GM18951 (cell line): ENCODE measurements at regions not wholly inside any gene's neighbourhood (a gene's known extent, or its start where the extent isn't known, plus 50 kb on each side); places are given as distances from the start of the nearest gene placed in this dataset.

Experiments used
- POLR2A ChIP-seq: IDR thresholded peaks from 4 replicates; pipeline ENCODE4 v1.6.1; 2011; ENCODE audit warnings: mild to moderate bottlenecking; ENCODE audit not compliant: insufficient read length, insufficient read depth; ENCODE audit errors: extremely low read depth
- in situ Hi-C: fragments of 300-500 bp; cut with MboI; formaldehyde crosslinking; loops from one replicate; pipeline ENCODE4 v1.12.0; 2022; ENCODE audit warnings: low sequenced_read_pairs, mixed read lengths, inconsistent platforms; ENCODE audit not compliant: unreplicated experiment

DNA sequence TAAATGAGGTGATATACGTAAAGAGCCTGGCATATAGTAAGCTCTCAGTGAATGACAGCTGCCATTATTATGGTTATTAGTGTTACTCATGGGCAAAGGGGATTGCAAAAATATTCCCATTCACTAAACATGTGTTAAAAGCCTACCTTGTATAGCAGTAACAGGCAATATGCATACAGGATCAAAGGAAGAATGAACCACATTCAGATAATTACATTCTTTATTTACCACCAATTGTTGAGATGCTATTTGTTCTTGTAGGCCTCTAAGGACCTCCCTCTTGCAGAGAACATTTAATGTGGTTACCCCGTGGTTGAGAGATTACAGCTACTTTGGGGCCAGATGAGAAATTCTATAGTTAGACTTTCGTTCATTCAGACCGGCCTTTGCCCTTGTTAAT is 82.7 kb upstream of the DRD2 start:
- in situ Hi-C loops, result no loop called here
- no peak for TF ChIP-seq POLR2A

DNA sequence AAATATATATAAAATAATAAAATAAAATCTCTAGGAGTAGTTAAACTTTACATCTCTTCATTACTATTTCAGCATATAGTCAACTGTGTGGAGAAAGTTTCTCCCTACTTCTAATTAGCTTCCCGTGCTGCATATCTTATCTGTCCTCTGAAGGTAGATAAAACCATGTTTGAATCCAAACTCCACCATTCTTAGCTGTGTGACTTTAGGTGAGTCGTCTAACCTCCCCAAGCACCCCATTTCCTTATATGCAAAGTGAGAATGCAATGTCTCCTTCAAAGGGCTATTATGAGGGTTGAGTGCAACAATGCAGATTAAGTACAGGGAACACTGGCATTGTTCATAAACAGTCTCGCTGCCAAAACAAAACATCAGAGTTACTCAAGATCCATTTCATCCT is 80.8 kb upstream of the DRD2 start:
- in situ Hi-C loops, result no loop called here
- TF ChIP-seq POLR2A, result no peak

DNA sequence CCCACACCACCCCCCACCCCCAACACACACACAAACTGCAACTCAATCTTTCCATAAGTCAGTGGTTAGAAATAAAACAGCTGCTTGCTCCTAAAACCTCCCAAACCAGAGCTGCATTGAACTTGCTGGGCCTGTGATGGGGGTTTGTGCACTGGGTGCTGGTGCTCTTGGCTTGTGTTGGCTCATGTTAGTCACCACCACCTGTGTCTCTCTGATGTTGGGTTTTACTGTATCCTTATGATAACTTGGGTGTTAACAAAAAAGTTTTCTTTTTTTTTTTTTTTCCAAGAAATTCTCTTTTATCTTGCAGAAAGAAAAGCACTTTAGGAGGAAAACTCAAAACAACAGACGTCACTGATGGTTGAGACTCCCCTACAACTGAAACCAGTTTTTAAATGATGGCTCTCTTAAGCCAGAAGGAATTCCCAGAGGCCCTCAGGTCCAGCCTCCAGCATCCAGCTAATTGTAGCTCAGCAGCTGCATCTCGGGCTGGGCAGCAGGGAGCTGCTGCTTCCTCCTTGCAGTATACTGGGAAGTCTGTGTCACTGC is 79.9 kb upstream of the DRD2 start:
- TF ChIP-seq POLR2A, result no peak
- in situ Hi-C loops, result no loop called here

DNA sequence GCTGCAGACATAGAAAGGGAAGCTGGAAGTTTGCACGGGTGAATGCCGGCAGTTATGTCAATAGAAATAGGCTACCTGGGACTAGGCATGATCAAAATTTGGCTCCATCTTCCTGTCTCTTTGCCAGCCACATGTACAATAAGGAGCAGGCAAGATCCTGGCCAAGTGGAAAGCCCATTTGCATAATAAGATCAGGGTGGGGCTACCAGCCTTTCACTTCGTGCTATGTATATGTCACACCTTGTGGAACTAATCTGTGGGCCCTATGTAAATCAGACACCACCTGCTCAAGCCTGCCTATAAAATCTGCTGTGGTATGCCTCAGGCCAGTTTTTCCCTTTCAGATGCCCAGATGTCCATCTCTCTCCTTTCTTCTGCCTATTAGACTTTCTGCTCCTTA is 79.3 kb upstream of the DRD2 start:
- in situ Hi-C loops, result no loop called here

DNA sequence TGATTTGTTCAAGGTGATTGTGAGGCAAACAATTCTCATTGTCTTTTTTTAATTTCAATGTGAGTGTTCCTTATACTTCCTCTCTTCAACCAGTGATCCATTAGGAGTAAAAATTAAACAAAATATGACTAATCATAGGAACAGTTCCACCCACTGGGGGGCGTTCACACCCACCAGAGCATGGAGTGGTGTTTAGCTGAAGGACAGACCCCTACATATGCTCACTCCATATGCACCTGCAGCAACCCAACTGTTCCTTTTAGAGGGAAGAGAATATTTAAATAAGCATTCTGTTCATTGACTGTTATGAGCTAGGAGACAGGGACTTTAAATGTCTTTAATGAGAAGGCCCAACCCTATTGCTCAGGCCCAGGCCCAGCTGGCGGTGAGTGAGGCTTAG is 78.7 kb upstream of the DRD2 start:
- in situ Hi-C loops, result no loop called here
- no peak for TF ChIP-seq POLR2A

More for the DNA sequence above, 79.3 kb upstream of the DRD2 start:
- TF ChIP-seq POLR2A, result no peak

DNA sequence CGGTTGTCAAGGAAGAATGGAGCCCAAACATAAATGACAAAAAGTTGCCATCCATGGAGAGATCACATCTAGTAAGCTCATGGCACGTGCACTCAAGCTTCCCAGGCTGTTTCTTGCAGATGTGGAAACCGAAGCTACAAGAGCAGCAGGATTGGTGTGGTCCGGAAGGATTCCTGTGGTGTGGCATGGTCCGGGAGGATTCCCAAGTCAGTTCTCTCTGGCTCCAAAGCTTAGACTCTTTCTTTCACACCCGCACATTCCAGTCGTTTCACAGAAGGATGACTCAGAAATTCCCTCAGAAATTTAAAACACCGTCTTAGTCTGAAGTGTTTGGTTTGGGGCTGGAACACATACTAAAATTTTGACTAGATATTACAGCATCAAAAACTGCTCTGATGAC is 78.0 kb upstream of the DRD2 start:
- in situ Hi-C loops, result no loop called here
- TF ChIP-seq POLR2A, result no peak

DNA sequence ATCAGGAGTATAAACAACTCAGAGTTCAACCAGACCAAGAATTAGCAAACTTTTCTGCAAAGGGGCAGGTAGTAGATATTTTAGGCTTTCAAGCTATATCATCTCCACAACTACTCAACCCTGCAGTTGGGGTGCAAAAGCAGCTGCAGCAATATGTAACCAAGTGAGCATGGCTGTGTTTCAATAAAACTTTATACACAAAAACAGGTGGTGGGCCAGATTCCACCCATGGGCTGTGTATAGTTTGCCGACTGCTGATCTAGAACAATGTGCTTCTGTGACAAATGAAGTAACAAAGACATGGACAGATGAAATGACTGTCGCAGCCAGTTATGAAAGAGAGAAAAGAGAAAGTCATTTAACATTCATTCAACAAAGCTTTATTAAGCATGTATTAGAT is 77.1 kb upstream of the DRD2 start:
- no peak for TF ChIP-seq POLR2A
- in situ Hi-C loops, result no loop called here

DNA sequence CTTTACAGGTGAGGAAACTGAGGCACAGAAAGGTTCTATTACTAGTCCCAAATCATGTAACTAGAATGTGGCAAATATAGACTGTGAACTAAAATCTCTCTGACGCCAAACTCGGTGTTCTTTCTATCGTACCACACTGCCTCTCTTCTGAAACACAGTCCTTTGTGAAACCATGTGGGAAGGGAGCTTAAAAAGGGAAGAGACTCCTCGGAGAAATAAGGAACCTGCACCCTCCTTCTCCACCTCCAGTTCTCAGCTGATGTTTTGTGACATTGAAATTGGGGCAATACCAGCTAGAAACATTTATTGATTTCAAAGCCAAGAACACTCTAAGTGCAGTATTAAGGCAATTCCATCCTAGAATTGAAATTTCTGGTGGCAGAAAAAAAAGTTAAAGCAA is 76.4 kb upstream of the DRD2 start:
- in situ Hi-C loops, result no loop called here
- TF ChIP-seq POLR2A, result no peak

DNA sequence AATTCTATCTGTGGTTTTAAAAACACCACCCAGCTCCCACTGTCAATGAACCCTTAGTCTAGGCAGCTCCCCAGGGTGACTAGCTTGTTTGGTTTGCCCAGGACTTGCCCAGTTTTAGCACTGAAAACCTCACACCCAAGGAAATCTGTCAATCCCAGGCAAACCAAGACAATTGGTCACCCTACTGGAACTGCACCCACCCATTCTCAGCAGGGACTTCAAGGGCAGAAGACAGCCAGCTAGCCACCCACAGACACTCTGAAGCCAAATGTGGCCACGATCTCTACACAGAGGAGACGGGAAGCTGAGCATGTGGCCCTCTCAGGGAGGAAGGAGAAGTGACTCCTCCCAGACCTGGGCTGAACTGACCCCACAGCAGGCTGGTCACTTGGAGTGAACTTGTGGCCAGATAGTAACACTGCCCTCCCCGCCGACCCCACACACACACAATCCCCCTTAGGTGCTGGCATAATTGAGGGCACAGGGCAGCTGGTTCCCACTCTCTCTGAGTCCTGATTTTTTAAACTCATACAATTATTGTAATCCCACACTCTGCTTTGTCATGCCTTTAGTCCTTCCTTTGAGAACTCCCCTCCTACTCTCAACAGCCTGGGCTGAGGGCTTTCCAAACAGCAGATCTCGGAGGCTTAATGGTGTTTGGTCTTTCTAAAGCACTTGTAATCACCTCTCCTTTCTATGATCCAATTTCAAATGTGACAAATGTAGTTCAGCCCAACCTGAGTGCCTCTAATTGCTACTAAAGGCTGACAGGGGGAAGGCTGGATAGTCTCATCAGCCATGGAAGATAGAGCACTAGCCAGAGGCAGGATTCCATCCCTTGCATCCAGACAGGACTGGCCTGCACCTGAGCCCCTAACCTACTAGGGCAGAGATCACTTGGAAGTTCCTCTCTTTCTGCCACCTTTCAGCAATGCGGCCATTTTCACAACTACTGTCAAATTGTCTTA is 74.7 kb upstream of the DRD2 start:
- in situ Hi-C loops, result no loop called here
- TF ChIP-seq POLR2A, result no peak

DNA sequence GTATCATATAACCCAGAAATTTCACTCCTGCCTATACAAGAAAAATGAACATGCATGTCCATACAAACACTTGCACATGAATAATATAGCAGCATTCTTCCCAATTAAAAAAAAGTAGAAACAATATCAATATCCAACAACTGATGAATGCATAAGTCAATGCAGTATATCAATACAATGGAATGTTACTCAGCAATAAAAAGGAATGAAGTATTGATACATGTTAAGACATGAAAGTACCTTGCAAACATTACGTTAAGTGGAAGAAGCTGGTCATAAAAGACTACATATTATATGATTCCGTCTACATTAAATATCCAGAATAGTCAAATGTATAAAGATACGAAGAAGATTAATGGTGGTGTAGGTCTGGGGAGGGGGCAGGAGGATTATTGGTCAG is 73.9 kb upstream of the DRD2 start:
- in situ Hi-C loops, result no loop called here
- TF ChIP-seq POLR2A, result no peak

DNA sequence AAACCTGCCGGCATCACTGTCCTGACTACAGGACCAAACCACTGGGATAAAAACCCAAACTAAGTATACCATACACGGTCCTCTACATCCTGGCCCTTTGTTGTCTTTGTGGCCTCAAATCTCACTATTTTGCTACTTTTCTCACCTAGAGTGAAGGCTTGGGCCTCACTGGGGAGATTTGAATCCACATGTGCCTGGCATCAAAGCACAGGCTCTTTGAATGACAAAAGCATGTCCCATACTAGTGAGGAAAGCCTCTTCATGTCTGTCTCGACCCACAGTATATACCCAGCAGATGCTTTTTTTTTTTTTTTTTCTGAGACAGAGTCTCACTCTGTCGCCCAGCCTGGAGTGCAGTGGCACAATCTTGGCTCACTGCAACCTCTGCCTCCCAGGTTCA is 72.5 kb upstream of the DRD2 start:
- in situ Hi-C loops, result no loop called here
- TF ChIP-seq POLR2A, result no peak

DNA sequence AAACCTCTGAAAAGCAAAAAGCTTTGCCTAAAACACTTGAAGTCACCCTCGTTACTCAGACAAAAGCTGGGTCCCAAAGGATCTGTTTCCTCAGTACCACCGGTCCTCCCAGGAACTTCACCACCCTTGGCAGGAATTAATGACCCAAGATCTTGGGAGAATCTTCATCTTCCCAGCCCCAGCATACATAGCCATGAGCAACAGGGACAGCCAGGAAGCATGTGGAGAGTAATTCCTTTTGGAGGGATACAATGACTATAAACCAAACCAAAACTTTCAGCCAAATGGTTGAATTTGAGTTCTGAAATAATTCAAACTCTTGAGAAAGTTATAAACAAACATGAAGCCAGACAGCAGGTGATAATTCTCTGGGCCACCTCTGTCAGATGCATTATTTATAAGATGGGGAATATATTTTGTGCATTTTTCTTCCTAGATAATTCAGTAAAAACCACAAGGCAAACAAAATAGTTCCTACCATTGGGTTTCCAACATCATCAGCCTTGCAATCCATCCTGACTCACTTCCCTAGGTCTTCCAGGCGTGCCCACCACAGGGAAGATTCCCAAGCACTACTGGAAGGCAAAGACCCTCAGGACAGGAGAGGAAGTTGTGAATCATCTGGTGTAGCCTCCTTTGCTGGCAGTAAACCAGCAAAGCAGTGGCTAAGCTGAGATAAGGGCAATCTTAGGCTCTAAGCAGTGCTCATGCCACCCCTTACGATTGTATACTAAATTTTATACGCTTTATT is 71.7 kb upstream of the DRD2 start:
- in situ Hi-C loops, result no loop called here
- TF ChIP-seq POLR2A, result no peak

DNA sequence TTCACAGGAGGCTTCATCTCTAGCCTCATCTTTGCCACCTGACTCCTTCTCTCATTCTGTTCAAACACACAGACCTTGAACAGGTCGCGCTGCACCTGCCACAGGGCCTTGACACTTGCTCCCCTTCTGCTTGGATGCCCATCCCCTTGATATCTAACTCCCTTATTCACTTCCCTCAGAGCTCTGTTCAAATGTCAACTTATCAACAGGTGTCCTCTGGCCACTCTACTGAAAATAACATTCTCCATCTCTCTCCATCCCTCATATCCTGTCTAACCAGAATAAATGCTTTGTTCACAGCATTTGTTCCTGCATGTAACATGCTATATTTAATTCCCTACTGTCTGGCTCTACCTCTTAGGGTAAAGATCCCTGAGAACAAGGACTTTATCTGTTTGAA is 67.2 kb upstream of the DRD2 start:
- in situ Hi-C loops, result no loop called here
- no peak for TF ChIP-seq POLR2A
